ENCODE measurements at regions not wholly inside any gene's neighbourhood (a gene's known extent, or its start where the extent isn't known, plus 50 kb on each side); places are given as distances from the start of the nearest gene placed in this dataset.

DNA sequence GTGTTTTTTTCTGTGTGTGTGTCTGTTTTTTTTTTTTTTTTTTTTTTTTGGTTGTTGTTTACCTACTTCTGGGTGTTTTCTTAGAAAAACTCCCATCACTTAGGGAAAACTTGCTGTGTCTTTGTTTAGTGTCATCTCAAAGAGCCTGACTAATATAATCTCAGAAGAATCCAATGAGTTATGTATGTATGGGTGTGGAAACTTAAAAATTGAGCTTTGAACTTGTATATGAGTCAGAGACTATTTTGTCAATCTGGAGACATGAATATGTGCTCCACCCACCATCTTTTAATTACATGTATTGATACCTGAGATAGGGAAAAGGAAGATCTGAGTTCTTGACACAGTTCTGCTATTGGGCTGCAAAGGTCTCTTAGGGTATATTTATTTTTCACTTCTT is 140.7 kb upstream of the SPRY2 start:
- no peak for TF ChIP-seq CTCF (conservative IDR thresholded peaks at IDR 0.05; ENCODE audit: low read depth, low read length)
- TF ChIP-seq EZH2 (IDR thresholded peaks at IDR 0.05; ENCODE audit: low read length, unreplicated experiment) = no peak
